ENCODE measurements at regions not wholly inside any gene's neighbourhood (a gene's known extent, or its start where the extent isn't known, plus 50 kb on each side); places are given as distances from the start of the nearest gene placed in this dataset.

DNA sequence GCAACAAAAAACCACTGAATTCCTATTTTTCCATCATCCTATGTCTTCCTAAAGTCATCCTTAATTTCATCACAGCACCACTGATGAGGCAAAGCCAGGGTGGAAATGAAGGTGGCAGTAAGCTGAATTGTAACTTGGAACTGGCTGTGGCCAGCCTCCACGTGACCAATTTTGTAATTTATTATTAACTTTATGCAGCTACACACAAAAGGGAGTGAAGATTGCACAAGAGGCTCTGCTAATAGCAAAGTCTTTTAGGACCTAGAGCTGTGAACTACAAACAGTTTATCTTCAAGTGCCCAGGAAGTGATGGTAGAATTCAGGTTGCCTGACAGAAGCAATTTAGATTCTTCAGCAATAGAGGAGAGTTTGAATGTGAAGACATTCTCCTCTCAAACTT, 176.4 kb downstream of the CCDC71L start:
- no peak for DNase-seq
- no peaks in the 10 kb centered on the region for H3K27me3 ChIP-seq (ENCODE audit: insufficient read depth, low read length)
- H3K4me1 ChIP-seq (ENCODE audit: control insufficient read depth in 1 of 2, insufficient read depth in 2 of 2, low read length in 2 of 2) = no peaks in the 10 kb centered on the region
- H4K12ac ChIP-seq (ENCODE audit: low read depth, low read length) = no peak overlapping the region
- no peak overlapping the region for H3K27ac ChIP-seq (ENCODE audit: low read depth, low read length)
- H3K4me3 ChIP-seq (ENCODE audit: low read depth, low read length) = no peak overlapping the region
- no peak overlapping the region for H2BK5ac ChIP-seq (ENCODE audit: low read depth, low read length, poor library complexity)
- no peak overlapping the region for H3K9ac ChIP-seq (ENCODE audit: low read length)
- no peak overlapping the region for H3K18ac ChIP-seq (ENCODE audit: low read length)
- H3K36me3 ChIP-seq (ENCODE audit: control insufficient read depth in 1 of 2, insufficient read depth in 2 of 2, low read length in 2 of 2) = no peaks in the 10 kb centered on the region
- no peak overlapping the region for H3K14ac ChIP-seq (ENCODE audit: low read length)
- no peaks in the 10 kb centered on the region for H3K79me1 ChIP-seq (ENCODE audit: low read length)
- WGBS (ENCODE audit: extremely low coverage, insufficient coverage, insufficient read length) = no CpG with 5 or more reads among the region's 1 CpG
- no peak overlapping the region for H2BK120ac ChIP-seq (ENCODE audit: insufficient read depth, low read length, poor library complexity)
- no peak overlapping the region for H4K8ac ChIP-seq (ENCODE audit: low read depth, low read length)
- no peaks in the 10 kb centered on the region for H3K79me2 ChIP-seq (ENCODE audit: control insufficient read depth, insufficient read depth, low read length, poor library complexity)
- H4K91ac ChIP-seq (ENCODE audit: low read depth, low read length) = no peak overlapping the region
- no peak overlapping the region for H2BK12ac ChIP-seq (ENCODE audit: low read length)
- H2AK5ac ChIP-seq (ENCODE audit: low read length) = no peak overlapping the region
- no peaks in the 10 kb centered on the region for H3K9me3 ChIP-seq (ENCODE audit: insufficient read depth, low read depth, low read length)
- no peak overlapping the region for H3K23ac ChIP-seq (ENCODE audit: low read length)
- H2AFZ ChIP-seq (ENCODE audit: insufficient read depth, low read length, poor library complexity) = no peak overlapping the region
- H3K4ac ChIP-seq (ENCODE audit: low read depth, low read length) = no peak overlapping the region
- no peak overlapping the region for H3K4me2 ChIP-seq (ENCODE audit: low read length)

GRCh38 chr7:106482091-106482490, 178.9 kb downstream of the CCDC71L start:
- no CpG with 5 or more reads among the region's 4 CpGs for WGBS (ENCODE audit: extremely low coverage, insufficient coverage, insufficient read length)
- H3K18ac ChIP-seq (ENCODE audit: low read length) = no peak overlapping the region
- no peaks in the 10 kb centered on the region for H3K9me3 ChIP-seq (ENCODE audit: insufficient read depth, low read depth, low read length)
- H2BK120ac ChIP-seq (ENCODE audit: insufficient read depth, low read length, poor library complexity) = no peak overlapping the region
- H4K12ac ChIP-seq (ENCODE audit: low read depth, low read length) = no peak overlapping the region
- H4K91ac ChIP-seq (ENCODE audit: low read depth, low read length) = no peak overlapping the region
- no peaks in the 10 kb centered on the region for H3K27me3 ChIP-seq (ENCODE audit: insufficient read depth, low read length)
- no peak overlapping the region for H2BK12ac ChIP-seq (ENCODE audit: low read length)
- H2AFZ ChIP-seq (ENCODE audit: insufficient read depth, low read length, poor library complexity) = no peak overlapping the region
- no peak overlapping the region for H2AK5ac ChIP-seq (ENCODE audit: low read length)
- no peak overlapping the region for H3K14ac ChIP-seq (ENCODE audit: low read length)
- no peak overlapping the region for H3K9ac ChIP-seq (ENCODE audit: low read length)
- H3K23ac ChIP-seq (ENCODE audit: low read length) = no peak overlapping the region
- H3K36me3 ChIP-seq (ENCODE audit: control insufficient read depth in 1 of 2, insufficient read depth in 2 of 2, low read length in 2 of 2) = no peaks in the 10 kb centered on the region
- no peaks in the 10 kb centered on the region for H3K4me1 ChIP-seq (ENCODE audit: control insufficient read depth in 1 of 2, insufficient read depth in 2 of 2, low read length in 2 of 2)
- no peak overlapping the region for H3K4me3 ChIP-seq (ENCODE audit: low read depth, low read length)
- H2BK5ac ChIP-seq (ENCODE audit: low read depth, low read length, poor library complexity) = no peak overlapping the region
- no peaks in the 10 kb centered on the region for H3K79me1 ChIP-seq (ENCODE audit: low read length)
- H4K8ac ChIP-seq (ENCODE audit: low read depth, low read length) = no peak overlapping the region
- H3K79me2 ChIP-seq (ENCODE audit: control insufficient read depth, insufficient read depth, low read length, poor library complexity) = no peaks in the 10 kb centered on the region
- H3K4me2 ChIP-seq (ENCODE audit: low read length) = no peak overlapping the region
- H3K27ac ChIP-seq (ENCODE audit: low read depth, low read length) = no peak overlapping the region
- H3K4ac ChIP-seq (ENCODE audit: low read depth, low read length) = no peak overlapping the region
- DNase-seq = no peak

GRCh38 chr7:106480616-106481031, 180.3 kb downstream of the CCDC71L start:
- H2AFZ ChIP-seq (ENCODE audit: insufficient read depth, low read length, poor library complexity) = no peak overlapping the region
- no peaks in the 10 kb centered on the region for H3K9me3 ChIP-seq (ENCODE audit: insufficient read depth, low read depth, low read length)
- no peak overlapping the region for H3K4me2 ChIP-seq (ENCODE audit: low read length)
- H3K79me2 ChIP-seq (ENCODE audit: control insufficient read depth, insufficient read depth, low read length, poor library complexity) = no peaks in the 10 kb centered on the region
- no peak overlapping the region for H2BK5ac ChIP-seq (ENCODE audit: low read depth, low read length, poor library complexity)
- H3K4ac ChIP-seq (ENCODE audit: low read depth, low read length) = no peak overlapping the region
- H3K18ac ChIP-seq (ENCODE audit: low read length) = no peak overlapping the region
- H2BK12ac ChIP-seq (ENCODE audit: low read length) = no peak overlapping the region
- no peak overlapping the region for H2BK120ac ChIP-seq (ENCODE audit: insufficient read depth, low read length, poor library complexity)
- no peak overlapping the region for H3K23ac ChIP-seq (ENCODE audit: low read length)
- DNase-seq = no peak
- no peaks in the 10 kb centered on the region for H3K36me3 ChIP-seq (ENCODE audit: control insufficient read depth in 1 of 2, insufficient read depth in 2 of 2, low read length in 2 of 2)
- no peak overlapping the region for H3K27ac ChIP-seq (ENCODE audit: low read depth, low read length)
- H3K4me1 ChIP-seq (ENCODE audit: control insufficient read depth in 1 of 2, insufficient read depth in 2 of 2, low read length in 2 of 2) = no peaks in the 10 kb centered on the region
- H3K4me3 ChIP-seq (ENCODE audit: low read depth, low read length) = no peak overlapping the region
- no peaks in the 10 kb centered on the region for H3K79me1 ChIP-seq (ENCODE audit: low read length)
- no CpG with 5 or more reads among the region's 3 CpGs for WGBS (ENCODE audit: extremely low coverage, insufficient coverage, insufficient read length)
- H3K27me3 ChIP-seq (ENCODE audit: insufficient read depth, low read length) = no peaks in the 10 kb centered on the region
- H4K8ac ChIP-seq (ENCODE audit: low read depth, low read length) = no peak overlapping the region
- H3K14ac ChIP-seq (ENCODE audit: low read length) = no peak overlapping the region
- H3K9ac ChIP-seq (ENCODE audit: low read length) = no peak overlapping the region
- H4K91ac ChIP-seq (ENCODE audit: low read depth, low read length) = no peak overlapping the region
- H4K12ac ChIP-seq (ENCODE audit: low read depth, low read length) = no peak overlapping the region
- no peak overlapping the region for H2AK5ac ChIP-seq (ENCODE audit: low read length)

GRCh38 chr7:106480161-106480579, 180.8 kb downstream of the CCDC71L start:
- Histone ChIP-seq H3K27ac (ENCODE audit: low read depth, low read length) (no peak overlapping the region), H3K4me3 (ENCODE audit: low read depth, low read length) (no peak overlapping the region), H2AFZ (ENCODE audit: insufficient read depth, low read length, poor library complexity) (no peak overlapping the region), H2BK5ac (ENCODE audit: low read depth, low read length, poor library complexity) (no peak overlapping the region), H2AK5ac (ENCODE audit: low read length) (no peak overlapping the region), H4K8ac (ENCODE audit: low read depth, low read length) (no peak overlapping the region), H3K23ac (ENCODE audit: low read length) (no peak overlapping the region), H2BK120ac (ENCODE audit: insufficient read depth, low read length, poor library complexity) (no peak overlapping the region), H3K4me2 (ENCODE audit: low read length) (no peak overlapping the region), H4K91ac (ENCODE audit: low read depth, low read length) (no peak overlapping the region), H3K14ac (ENCODE audit: low read length) (no peak overlapping the region), H3K79me1 (ENCODE audit: low read length) (no peaks in the 10 kb centered on the region), H3K18ac (ENCODE audit: low read length) (no peak overlapping the region), H2BK12ac (ENCODE audit: low read length) (no peak overlapping the region), H3K27me3 (ENCODE audit: insufficient read depth, low read length) (no peaks in the 10 kb centered on the region), H3K4me1 (ENCODE audit: control insufficient read depth in 1 of 2, insufficient read depth in 2 of 2, low read length in 2 of 2) (no peaks in the 10 kb centered on the region), H3K79me2 (ENCODE audit: control insufficient read depth, insufficient read depth, low read length, poor library complexity) (no peaks in the 10 kb centered on the region), H4K12ac (ENCODE audit: low read depth, low read length) (no peak overlapping the region), H3K9ac (ENCODE audit: low read length) (no peak overlapping the region), H3K4ac (ENCODE audit: low read depth, low read length) (no peak overlapping the region), H3K9me3 (ENCODE audit: insufficient read depth, low read depth, low read length) (no peaks in the 10 kb centered on the region), H3K36me3 (ENCODE audit: control insufficient read depth in 1 of 2, insufficient read depth in 2 of 2, low read length in 2 of 2) (no peaks in the 10 kb centered on the region)
- no CpG with 5 or more reads among the region's 1 CpG for WGBS (ENCODE audit: extremely low coverage, insufficient coverage, insufficient read length)
- peak in 1 of 2 donors; percentile 87 for DNase-seq
